ENCODE measurements at regions not wholly inside any gene's neighbourhood (a gene's known extent, or its start where the extent isn't known, plus 50 kb on each side); places are given as distances from the start of the nearest gene placed in this dataset.
A peak's percentile ranks its signal among the peaks of the same experiment; 100 is the strongest.
"Not testable (repeated sequence)": the region's sequence is repeated elsewhere in the genome, so short reads cannot be mapped to it uniquely, and the experiment has no call there.

- ChIA-PET POLR2A (ENCODE audit: low non-redundant PET) (no interaction called here), CTCF (no interaction called here)
- H3K4me1 ChIP-seq (ENCODE audit: insufficient read depth, low read length, poor library complexity, severe bottlenecking), result peaks cover 13% of the 10 kb centered on the region
- H3K4me3 ChIP-seq (ENCODE audit: low read depth, low read length, poor library complexity, severe bottlenecking), result no peak overlapping the region
- no peaks in the 10 kb centered on the region for H3K36me3 ChIP-seq (ENCODE audit: insufficient read depth, low read length, poor library complexity, severe bottlenecking)
- peak; percentile 28; the same call in 1 of the 2 replicates for TF ChIP-seq CTCF (conservative IDR thresholded peaks at IDR 0.05; ENCODE audit: low read depth, low read length)
- TF ChIP-seq EZH2 (IDR thresholded peaks at IDR 0.05; ENCODE audit: borderline replicate concordance, low read depth, low read length, poor library complexity, severe bottlenecking), result no peak
- no peak overlapping the region for H3K27ac ChIP-seq (ENCODE audit: low read depth, low read length, poor library complexity, severe bottlenecking)
- intact Hi-C loops (cut with micrococcal nuclease; ENCODE audit: unreplicated experiment), result no loop called here
- no TSS peak for BruUV-seq (replicated peaks)
- H3K9me3 ChIP-seq (ENCODE audit: low read depth, low read length, poor library complexity, severe bottlenecking), result no peaks in the 10 kb centered on the region
- no peaks in the 10 kb centered on the region for H3K27me3 ChIP-seq (replicated peaks; ENCODE audit: insufficient read depth, low read depth, low read length, poor library complexity)
- no peak for DNase-seq (ENCODE audit: low spot score)
These were observed 728.8 kb upstream of the FAT3 start for GRCh38 chr11:91495837-91496236.

GRCh38 chr11:91489989-91490388 lies 734.6 kb upstream of the FAT3 start:
- H3K4me1 ChIP-seq (ENCODE audit: insufficient read depth, low read length, poor library complexity, severe bottlenecking), result no peaks in the 10 kb centered on the region
- H3K27me3 ChIP-seq (replicated peaks; ENCODE audit: insufficient read depth, low read depth, low read length, poor library complexity), result no peaks in the 10 kb centered on the region
- ChIA-PET CTCF (no interaction called here), POLR2A (ENCODE audit: low non-redundant PET) (no interaction called here)
- peaks cover 7% of the 10 kb centered on the region for H3K9me3 ChIP-seq (ENCODE audit: low read depth, low read length, poor library complexity, severe bottlenecking)
- intact Hi-C loops (cut with micrococcal nuclease; ENCODE audit: unreplicated experiment), result no loop called here
- H3K27ac ChIP-seq (ENCODE audit: low read depth, low read length, poor library complexity, severe bottlenecking), result no peak overlapping the region
- no peak overlapping the region for H3K4me3 ChIP-seq (ENCODE audit: low read depth, low read length, poor library complexity, severe bottlenecking)
- BruUV-seq (replicated peaks), result no TSS peak
- no peak for TF ChIP-seq CTCF (conservative IDR thresholded peaks at IDR 0.05; ENCODE audit: low read depth, low read length)
- no peak for TF ChIP-seq EZH2 (IDR thresholded peaks at IDR 0.05; ENCODE audit: borderline replicate concordance, low read depth, low read length, poor library complexity, severe bottlenecking)
- DNase-seq (ENCODE audit: low spot score), result no peak
- H3K36me3 ChIP-seq (ENCODE audit: insufficient read depth, low read length, poor library complexity, severe bottlenecking), result no peaks in the 10 kb centered on the region

GRCh38 chr11:91483956-91484355 lies 740.7 kb upstream of the FAT3 start:
- intact Hi-C loops (cut with micrococcal nuclease; ENCODE audit: unreplicated experiment); DNase-seq (ENCODE audit: low spot score); H3K4me1 ChIP-seq (ENCODE audit: insufficient read depth, low read length, poor library complexity, severe bottlenecking); CTCF ChIA-PET; POLR2A ChIA-PET (ENCODE audit: low non-redundant PET); H3K36me3 ChIP-seq (ENCODE audit: insufficient read depth, low read length, poor library complexity, severe bottlenecking); H3K4me3 ChIP-seq (ENCODE audit: low read depth, low read length, poor library complexity, severe bottlenecking); H3K27me3 ChIP-seq (replicated peaks; ENCODE audit: insufficient read depth, low read depth, low read length, poor library complexity); BruUV-seq (replicated peaks); H3K27ac ChIP-seq (ENCODE audit: low read depth, low read length, poor library complexity, severe bottlenecking): not testable (repeated sequence)
- peaks cover 13% of the 10 kb centered on the region for H3K9me3 ChIP-seq (ENCODE audit: low read depth, low read length, poor library complexity, severe bottlenecking)

- H3K9me3 ChIP-seq (ENCODE audit: low read depth, low read length, poor library complexity, severe bottlenecking), result peaks cover 16% of the 10 kb centered on the region
- DNase-seq (ENCODE audit: low spot score); H3K4me3 ChIP-seq (ENCODE audit: low read depth, low read length, poor library complexity, severe bottlenecking); CTCF ChIA-PET; H3K27me3 ChIP-seq (replicated peaks; ENCODE audit: insufficient read depth, low read depth, low read length, poor library complexity); H3K27ac ChIP-seq (ENCODE audit: low read depth, low read length, poor library complexity, severe bottlenecking); intact Hi-C loops (cut with micrococcal nuclease; ENCODE audit: unreplicated experiment); BruUV-seq (replicated peaks); H3K4me1 ChIP-seq (ENCODE audit: insufficient read depth, low read length, poor library complexity, severe bottlenecking); POLR2A ChIA-PET (ENCODE audit: low non-redundant PET); H3K36me3 ChIP-seq (ENCODE audit: insufficient read depth, low read length, poor library complexity, severe bottlenecking): not testable (repeated sequence)
These were observed 742.7 kb upstream of the FAT3 start for GRCh38 chr11:91481875-91482274.
